T-helper 2 cell (primary cell): ENCODE measurements at regions not wholly inside any gene's neighbourhood (a gene's known extent, or its start where the extent isn't known, plus 50 kb on each side); places are given as distances from the start of the nearest gene placed in this dataset.

Source experiments
- DNase-seq, 5 experiments: peaks; one replicate each; pipeline versions ENCODE4 v3.0.0 to v3.0.0-alpha.2; 2012 to 2022

DNA sequence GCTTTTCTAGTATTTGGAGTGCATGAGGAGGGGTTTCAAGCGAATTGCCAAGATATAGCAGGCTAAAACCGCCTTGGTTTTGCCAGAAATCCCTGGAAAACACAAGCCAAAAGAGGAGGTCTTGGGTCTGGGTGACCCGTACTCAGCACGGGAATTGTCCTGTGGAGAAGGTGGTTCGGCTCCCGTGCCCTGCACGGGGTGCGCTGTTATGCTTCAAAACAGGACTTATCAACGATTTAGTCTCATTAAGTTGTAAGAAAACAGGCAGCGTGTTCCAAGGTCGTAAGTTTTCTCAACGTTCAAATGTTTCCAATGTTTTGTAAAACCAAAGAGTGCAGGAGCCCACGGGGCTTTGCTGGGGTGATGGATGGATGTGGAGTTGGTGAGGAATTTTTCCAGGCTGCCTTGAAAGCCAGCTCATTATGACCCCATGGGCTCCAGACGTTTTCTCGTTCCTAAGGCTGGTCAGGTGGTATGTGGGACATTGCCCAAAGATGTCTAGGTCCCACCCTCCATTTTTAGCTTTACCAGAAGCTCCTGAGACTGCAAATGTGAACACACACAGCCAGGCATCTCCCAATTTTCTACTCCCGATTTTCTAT lies 75.4 kb upstream of the CLDN14 start:
- DNase-seq: no peak

- no peak for DNase-seq
Observed at GRCh38 chr21:36557316-36557715, 77.4 kb upstream of the CLDN14 start.

GRCh38 chr21:36560933-36561575 lies 81.1 kb upstream of the CLDN14 start:
- DNase-seq: no peak

GRCh38 chr21:36563341-36563926 lies 83.5 kb upstream of the CLDN14 start:
- no peak for DNase-seq

GRCh38 chr21:36564647-36565046 lies 84.7 kb upstream of the CLDN14 start:
- no peak for DNase-seq

GRCh38 chr21:36565540-36565939 lies 85.6 kb upstream of the CLDN14 start:
- no peak for DNase-seq

GRCh38 chr21:36566644-36567043 lies 86.7 kb upstream of the CLDN14 start:
- no peak for DNase-seq

- no peak for DNase-seq
Observed at GRCh38 chr21:36567216-36567885, 87.4 kb upstream of the CLDN14 start.

DNA sequence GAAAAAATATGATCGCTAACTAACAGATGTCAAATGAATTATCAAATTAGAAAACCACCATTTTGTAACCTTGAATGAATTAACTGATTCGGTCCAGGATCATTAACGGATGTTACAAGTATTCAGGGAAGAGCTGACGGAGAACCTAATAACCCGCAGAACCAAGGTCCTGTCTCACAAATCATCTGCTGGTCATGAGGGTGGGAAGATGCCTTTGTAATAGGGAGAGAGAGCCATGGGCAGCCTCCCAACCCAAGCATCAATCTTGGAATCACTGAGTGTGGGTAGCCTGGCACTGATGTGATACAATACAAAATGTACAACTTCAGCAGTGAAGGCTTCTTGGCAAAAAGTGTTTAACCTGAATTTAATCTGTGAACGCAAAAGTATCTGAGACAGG lies 89.6 kb upstream of the CLDN14 start:
- DNase-seq: no peak

DNA sequence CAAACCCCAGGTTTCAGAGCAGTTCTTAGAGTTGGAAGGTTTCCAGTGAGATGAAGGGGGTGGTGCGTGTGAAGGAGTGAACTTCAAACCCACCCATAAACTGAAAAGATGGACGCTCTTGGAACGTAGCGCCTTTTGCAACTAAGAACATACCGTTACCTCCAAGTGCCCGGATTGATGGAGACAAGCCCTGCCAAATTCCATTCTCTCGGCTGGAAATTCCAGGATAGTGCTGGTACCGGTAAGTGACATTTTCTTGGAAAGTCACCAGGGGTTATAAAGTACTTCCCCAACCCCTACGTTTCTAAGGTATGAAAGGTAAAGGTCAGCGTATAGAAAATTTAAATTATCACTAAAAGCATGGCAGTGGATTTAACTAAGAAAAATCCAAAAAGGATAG lies 91.6 kb upstream of the CLDN14 start:
- DNase-seq: no peak

- DNase-seq: no peak
Observed at GRCh38 chr21:36572039-36572438, 92.1 kb upstream of the CLDN14 start.

GRCh38 chr21:36575306-36575705 lies 95.4 kb upstream of the CLDN14 start:
- DNase-seq: no peak

DNA sequence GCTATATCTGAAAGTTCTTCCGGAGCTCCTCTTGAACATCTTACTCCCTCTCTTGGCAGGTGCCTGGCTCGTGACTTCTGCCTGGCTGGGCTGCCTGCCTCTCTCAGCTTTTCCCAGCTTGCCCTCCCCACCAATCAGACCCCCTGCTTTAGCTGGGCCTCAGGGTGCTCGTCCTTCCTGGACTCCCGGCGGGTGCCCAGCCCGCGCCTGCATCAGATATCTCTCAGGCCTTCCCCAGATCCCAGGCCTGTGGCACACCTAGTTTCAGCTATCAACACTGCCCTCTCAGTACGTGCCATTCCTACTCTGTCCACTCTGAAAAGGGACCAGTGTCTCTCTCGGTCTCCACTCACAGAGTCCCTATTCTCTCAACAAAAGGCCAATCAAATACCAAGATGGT lies 96.5 kb upstream of the CLDN14 start:
- no peak for DNase-seq

DNA sequence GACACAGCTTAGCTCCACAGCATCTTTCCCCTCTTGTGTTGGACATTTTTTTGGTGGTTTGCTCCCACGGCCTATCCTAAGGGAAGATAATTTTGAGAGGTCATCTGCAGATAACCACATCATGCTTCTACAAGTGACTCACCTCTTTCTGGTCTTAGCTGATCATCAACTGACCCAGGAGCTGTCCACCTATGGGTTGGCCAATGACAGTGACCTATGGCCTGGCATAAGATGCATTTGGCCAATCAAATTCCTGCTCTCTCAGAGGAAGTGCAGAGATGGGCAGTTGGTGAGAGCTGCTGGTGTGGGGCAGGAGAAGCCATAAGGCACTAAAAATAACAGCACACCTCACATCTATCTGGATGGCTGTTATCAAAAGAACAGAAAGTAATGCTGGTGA lies 100.0 kb upstream of the CLDN14 start:
- DNase-seq: no peak

- DNase-seq: no peak
Observed at GRCh38 chr21:36582271-36582670, 102.3 kb upstream of the CLDN14 start.

DNA sequence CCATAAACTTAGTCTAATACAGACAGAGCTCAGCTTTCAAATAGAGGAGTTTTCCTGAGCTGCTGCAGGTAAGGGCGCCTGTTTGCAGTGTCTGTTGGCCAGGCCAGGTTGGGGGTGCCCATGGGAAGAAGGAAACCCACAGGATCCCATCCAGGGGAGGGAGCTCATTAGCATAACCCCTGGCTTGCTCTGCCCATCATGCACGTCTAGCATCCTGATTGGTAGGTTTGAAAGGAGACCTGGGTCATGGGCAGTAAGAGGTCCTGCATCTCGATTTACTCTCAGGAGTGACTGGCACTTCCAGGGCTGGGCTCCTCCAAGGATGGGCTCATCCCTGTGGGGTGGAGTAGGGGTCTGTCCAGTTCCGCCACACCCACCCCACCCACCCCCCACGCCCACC lies 103.7 kb upstream of the CLDN14 start:
- DNase-seq: no peak

GRCh38 chr21:36584980-36585940 lies 105.3 kb upstream of the CLDN14 start:
- DNase-seq: peak in 1 of 5 experiments; percentile 30

GRCh38 chr21:36587388-36587787 lies 107.5 kb upstream of the CLDN14 start:
- DNase-seq: no peak

DNA sequence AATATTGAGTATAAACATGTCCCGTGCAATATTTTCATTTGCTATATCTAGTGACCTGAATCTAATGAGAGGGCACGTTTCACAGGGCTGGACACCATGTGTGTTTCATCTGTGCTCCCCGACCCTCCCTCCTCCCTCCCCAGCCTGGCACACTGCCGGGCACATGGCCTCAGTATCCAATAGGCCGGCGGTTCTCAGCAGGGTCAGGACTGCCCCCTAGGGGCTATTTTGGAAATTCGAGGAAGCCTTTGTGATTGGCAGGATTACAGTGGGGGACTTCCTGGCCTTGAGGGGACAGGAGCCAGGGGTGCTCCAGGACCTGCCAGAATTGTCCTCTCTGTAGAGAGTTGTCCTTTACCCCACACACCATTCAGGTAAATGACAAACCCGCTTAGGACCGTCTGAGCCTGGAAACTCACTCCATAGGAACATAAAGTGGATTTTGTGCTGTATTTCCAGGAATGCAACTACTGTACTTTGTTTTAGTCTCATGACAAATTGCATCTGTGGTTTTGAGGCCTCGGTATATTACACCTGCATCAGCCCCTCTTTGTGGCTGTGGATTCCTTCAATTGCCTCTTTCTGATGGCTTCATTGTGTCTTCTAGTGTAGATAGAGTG lies 109.5 kb upstream of the SIM2 start:
- peak in 1 of 5 experiments; percentile 29 for DNase-seq

DNA sequence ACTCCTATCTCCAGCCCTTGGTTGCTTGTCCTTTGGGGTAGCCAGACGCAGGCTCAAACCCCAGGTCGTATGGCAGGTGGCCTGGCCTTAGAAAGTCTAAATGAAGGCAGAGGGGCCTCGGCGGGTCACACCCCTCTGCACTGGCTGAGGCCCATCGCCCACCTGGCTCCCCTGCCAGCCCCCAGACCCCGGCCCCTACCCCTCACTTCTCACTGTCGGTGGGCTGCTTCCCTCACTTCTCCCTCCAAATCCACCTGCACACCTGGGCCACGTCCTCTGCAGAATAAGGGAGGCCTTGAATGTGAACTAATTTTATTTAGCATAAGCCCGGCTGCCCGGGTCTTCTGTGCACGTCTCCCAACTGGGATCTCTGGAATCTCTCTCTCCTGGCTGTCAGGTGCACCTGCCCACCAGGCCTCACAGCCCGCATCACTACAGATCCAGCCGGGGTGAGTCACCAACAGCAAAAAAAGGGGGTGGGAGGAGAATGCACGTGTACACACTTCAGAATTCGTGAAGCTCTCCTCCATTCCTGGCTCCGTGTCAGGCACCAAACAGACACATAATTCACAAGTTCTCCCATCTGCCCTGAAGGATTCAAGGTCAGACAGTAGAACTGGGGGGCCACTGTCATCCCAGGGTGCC lies 107.5 kb upstream of the SIM2 start:
- DNase-seq: no peak

DNA sequence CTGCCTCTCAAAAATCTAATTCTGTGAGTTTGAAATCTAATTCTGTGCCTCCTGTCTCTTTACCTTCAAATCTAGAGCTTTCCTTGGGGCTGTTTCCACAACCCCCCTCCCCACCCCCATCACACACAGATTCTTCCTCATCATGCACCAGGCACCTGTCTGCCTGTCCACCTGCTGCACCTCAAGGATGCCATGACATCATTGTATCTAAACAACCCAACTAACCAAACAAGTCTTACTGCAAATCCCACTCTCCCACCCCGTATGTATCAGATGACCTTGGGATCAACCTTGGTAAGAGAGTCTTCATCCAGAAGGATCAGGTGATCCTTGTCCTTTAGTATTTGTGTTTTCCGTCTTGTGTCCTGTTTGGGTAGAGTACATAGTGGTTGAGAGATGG lies 102.7 kb upstream of the SIM2 start:
- no peak for DNase-seq

GRCh38 chr21:36601362-36601761 lies 97.6 kb upstream of the SIM2 start:
- DNase-seq: no peak
